ENCODE measurements at regions not wholly inside any gene's neighbourhood (a gene's known extent, or its start where the extent isn't known, plus 50 kb on each side); places are given as distances from the start of the nearest gene placed in this dataset.

DNA sequence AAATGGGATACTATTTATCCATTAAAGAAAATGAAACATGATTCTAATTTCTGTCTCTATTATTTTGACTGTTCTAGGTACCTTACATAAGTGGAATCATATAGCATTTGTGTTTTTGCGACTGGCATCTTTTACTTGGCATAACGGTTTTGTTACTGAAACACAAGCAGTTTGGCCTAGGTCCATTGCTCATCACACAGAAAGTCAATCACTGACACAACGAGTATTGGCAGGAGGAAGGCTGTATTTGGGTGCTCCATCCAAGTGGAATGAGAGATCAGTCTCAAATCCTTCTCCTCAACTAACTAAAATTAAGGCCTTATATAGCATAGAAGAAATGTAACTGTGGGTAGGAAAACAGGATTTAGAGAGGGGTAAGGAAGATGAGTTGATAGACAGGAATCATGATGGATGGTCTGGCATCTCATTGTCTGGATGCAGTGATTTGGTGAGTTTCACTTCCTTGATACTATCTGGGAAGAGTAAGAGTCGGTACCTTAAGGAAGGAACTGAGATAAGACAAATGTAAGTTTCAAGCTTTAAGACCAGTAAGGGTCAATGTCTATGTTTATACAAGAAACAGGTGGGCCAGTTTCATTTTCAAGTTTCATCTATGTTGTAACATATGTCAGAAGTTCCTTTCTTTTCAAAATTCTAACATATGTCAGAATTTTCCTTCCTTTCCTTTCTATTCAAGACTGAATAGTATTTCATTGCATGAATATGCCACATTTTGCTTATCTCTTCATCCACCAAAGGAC is 276.9 kb upstream of the RAB6C start:
- no peak for TF ChIP-seq CTCF (IDR thresholded peaks at IDR 0.05; ENCODE audit: low read length)
- no peak for TF ChIP-seq EZH2 (optimal IDR thresholded peaks at IDR 0.05; ENCODE audit: low read depth, low read length)
- TF ChIP-seq EZH2phosphoT487 (IDR thresholded peaks at IDR 0.05; ENCODE audit: low read length), result no peak
